IMR-90 (cell line): ENCODE measurements at regions not wholly inside any gene's neighbourhood (a gene's known extent, or its start where the extent isn't known, plus 50 kb on each side); places are given as distances from the start of the nearest gene placed in this dataset.

Source experiments
- ATAC-seq: fragments of 200-7000 bp; cut with Tn5 transposase; 2 replicates; pipeline ENCODE4 v1.9.1; 2020; ENCODE audit warnings: low read depth, mild to moderate bottlenecking, moderate library complexity
- BruUV-seq: library from RNA; stranded (reverse); fragments of 400-500 nt; replicated peaks from 2 replicates; lab custom pipeline; 2021; lab: Mats Ljungman, UMichigan
- CTCF ChIA-PET: fragments of 300-600 bp; formaldehyde crosslinking; extraction: SDS; loops from one replicate; lab custom pipeline; 2021; ENCODE audit warnings: antibody characterized with exemption; lab: Yijun Ruan, JAX
- POLR2A ChIA-PET: fragments of 300-600 bp; sonication (Branson Sonifier 250); formaldehyde crosslinking; loops from one replicate; lab custom pipeline; 2022; ENCODE audit warnings: antibody characterized with exemption; ENCODE audit not compliant: unreplicated experiment; lab: Charles Lee
- DNase-seq: peaks from one replicate; pipeline ENCODE4 v3.0.0; 2013
- H2AFZ ChIP-seq: replicated peaks from 2 replicates; pipeline ENCODE3; 2013; ENCODE audit warnings: low read length, mild to moderate bottlenecking; ENCODE audit not compliant: poor library complexity
- H2AK5ac ChIP-seq: 2 replicates; pipeline ENCODE4 v1.6.1; 2013; ENCODE audit warnings: low read depth, low read length, inconsistent platforms
- H2AK9ac ChIP-seq: replicated peaks from 2 replicates; pipeline ENCODE3; 2013; ENCODE audit warnings: mild to moderate bottlenecking, low read depth, low read length, moderate library complexity; ENCODE audit not compliant: poor library complexity
- H2BK120ac ChIP-seq: 2 replicates; pipeline ENCODE4 v1.6.1; 2013; ENCODE audit warnings: low read depth, low read length, inconsistent platforms
- H2BK15ac ChIP-seq: 3 replicates; pipeline ENCODE4 v1.6.1; 2013; ENCODE audit warnings: low read depth, low read length, inconsistent platforms
- H2BK20ac ChIP-seq: 2 replicates; pipeline ENCODE4 v1.6.1; 2013; ENCODE audit warnings: low read depth, mild to moderate bottlenecking, inconsistent platforms, low read length, moderate library complexity
- H2BK5ac ChIP-seq: 2 replicates; pipeline ENCODE4 v1.6.1; 2013; ENCODE audit warnings: mild to moderate bottlenecking, low read depth, low read length, inconsistent platforms; ENCODE audit not compliant: poor library complexity, severe bottlenecking
- H3K14ac ChIP-seq: replicated peaks from 2 replicates; pipeline ENCODE4 v1.6.1; 2013; ENCODE audit warnings: low read depth, low read length, inconsistent platforms
- H3K18ac ChIP-seq: 2 replicates; pipeline ENCODE4 v1.6.1; 2013; ENCODE audit warnings: low read depth, low read length, control low read depth
- H3K23ac ChIP-seq: 2 replicates; pipeline ENCODE4 v1.6.1; 2013; ENCODE audit warnings: low read depth, low read length, inconsistent platforms
- H3K27ac ChIP-seq: 2 replicates; pipeline ENCODE4 v1.5.1; 2013; ENCODE audit warnings: mild to moderate bottlenecking, control low read depth, low read length; ENCODE audit not compliant: insufficient read depth
- H3K27me3 ChIP-seq: 2 replicates; pipeline ENCODE4 v1.6.1; 2013; ENCODE audit warnings: low read length; ENCODE audit not compliant: control insufficient read depth, insufficient read depth
- H3K36me3 ChIP-seq: 2 replicates; pipeline ENCODE4 v1.6.1; 2013; ENCODE audit warnings: low read length, mixed read lengths; ENCODE audit not compliant: control insufficient read depth, insufficient read depth
- H3K4ac ChIP-seq: 2 replicates; pipeline ENCODE4 v1.6.1; 2013; ENCODE audit warnings: low read depth, low read length, inconsistent platforms
- H3K4me1 ChIP-seq: 2 replicates; pipeline ENCODE4 v1.6.1; 2013; ENCODE audit warnings: low read length, mixed read lengths; ENCODE audit not compliant: control insufficient read depth, insufficient read depth
- H3K4me2 ChIP-seq: 2 replicates; pipeline ENCODE4 v1.6.1; 2013; ENCODE audit warnings: low read depth, mild to moderate bottlenecking, control low read depth, low read length, moderate library complexity
- H3K4me3 ChIP-seq: 2 replicates; pipeline ENCODE4 v1.5.1; 2013; ENCODE audit warnings: low read depth, mild to moderate bottlenecking, control low read depth, low read length, moderate library complexity; ENCODE audit not compliant: insufficient read depth
- H3K56ac ChIP-seq: 2 replicates; pipeline ENCODE4 v1.6.1; 2013; ENCODE audit warnings: low read length, inconsistent platforms; ENCODE audit not compliant: insufficient read depth; ENCODE audit errors: extremely low read depth
- H3K79me1 ChIP-seq, 2 experiments: 2 replicates each; pipeline ENCODE4 v1.6.1; 2013; ENCODE audit warnings: low read length in 2 of 2, inconsistent platforms in 1 of 2, low read depth in 1 of 2
- H3K9ac ChIP-seq: 2 replicates; pipeline ENCODE4 v1.6.1; 2013; ENCODE audit warnings: low read depth, low read length, control low read depth
- H3K9me1 ChIP-seq: 2 replicates; pipeline ENCODE4 v1.6.1; 2013; ENCODE audit warnings: low read length, inconsistent platforms; ENCODE audit not compliant: insufficient read depth
- H3K9me3 ChIP-seq: 2 replicates; pipeline ENCODE4 v1.6.1; 2013; ENCODE audit warnings: low read length; ENCODE audit not compliant: control insufficient read depth, insufficient read depth
- H4K20me1 ChIP-seq: 2 replicates; pipeline ENCODE4 v1.6.1; 2013; ENCODE audit warnings: low read length, inconsistent platforms; ENCODE audit not compliant: insufficient read depth
- H4K5ac ChIP-seq: 2 replicates; pipeline ENCODE4 v1.6.1; 2013; ENCODE audit warnings: mild to moderate bottlenecking, low read depth, low read length, control low read depth
- H4K8ac ChIP-seq, 2 experiments: 2 replicates each; pipeline ENCODE4 v1.6.1; 2013; ENCODE audit warnings: low read depth in 2 of 2, low read length in 2 of 2, control low read depth in 1 of 2, inconsistent platforms in 1 of 2
- H4K91ac ChIP-seq: 2 replicates; pipeline ENCODE4 v1.6.1; 2013; ENCODE audit warnings: low read depth, low read length, inconsistent platforms; ENCODE audit not compliant: insufficient read depth
- BHLHE40 ChIP-seq: fragments of 150-350 bp; IDR thresholded peaks from 2 replicates; pipeline ENCODE4 v1.6.1; 2016; ENCODE audit warnings: mild to moderate bottlenecking, low read depth, low read length
- CEBPB ChIP-seq: IDR thresholded peaks from 2 replicates; pipeline ENCODE4 v1.6.1; 2012; ENCODE audit warnings: low read depth, low read length, improper control_type of control experiment
- FOS ChIP-seq: fragments of 150-350 bp; IDR thresholded peaks from 2 replicates; pipeline ENCODE4 v1.6.1; 2016; ENCODE audit warnings: low read depth, low read length
- MAZ ChIP-seq: IDR thresholded peaks from 2 replicates; pipeline ENCODE4 v1.6.1; 2012; ENCODE audit warnings: low read depth, mild to moderate bottlenecking, low read length, improper control_type of control experiment, moderate library complexity, borderline replicate concordance
- RAD21 ChIP-seq: IDR thresholded peaks from 2 replicates; pipeline ENCODE4 v1.6.1; 2012; ENCODE audit warnings: low read length, improper control_type of control experiment
- WGBS, 2 experiments: methylation state at CpG; one replicate each; pipeline versions ENCODE4 v1.1.5 to v1.1.7; 2013; ENCODE audit warnings: missing lambda C conversion rate in 2 of 2; ENCODE audit not compliant: insufficient read length in 1 of 2; ENCODE audit errors: extremely low coverage in 2 of 2; 5-methylcytosine and 5-hydroxymethylcytosine counted together
- dilution Hi-C: fragments of 300-500 bp; cut with HindIII; formaldehyde crosslinking; loops from one replicate; pipeline ENCODE4 v1.14.3; 2018; ENCODE audit warnings: low sequenced_read_pairs; ENCODE audit not compliant: unreplicated experiment
- in situ Hi-C: fragments of 300-500 bp; cut with MboI; formaldehyde crosslinking; loops from 3 replicates; pipeline ENCODE4 v1.14.3; 2019; ENCODE audit warnings: low sequenced_read_pairs, inconsistent platforms, mixed read lengths
- intact Hi-C: fragments of 100-400 bp; cut with micrococcal nuclease; formaldehyde crosslinking; loops from 2 replicates; pipeline ENCODE4 v1.10.0; 2022
- TF ChIP-seq, protein P1 (sequence below): conservative IDR thresholded peaks from 2 replicates; pipeline ENCODE4 v1.5.1; 2012; ENCODE audit warnings: mild to moderate bottlenecking, low read depth, low read length, improper control_type of control experiment
- TF ChIP-seq, protein P2 (sequence below): fragments of 150-350 bp; IDR thresholded peaks from 2 replicates; pipeline ENCODE4 v1.6.1; 2017; ENCODE audit warnings: mild to moderate bottlenecking, antibody characterized with exemption, low read length, low read depth

DNA sequence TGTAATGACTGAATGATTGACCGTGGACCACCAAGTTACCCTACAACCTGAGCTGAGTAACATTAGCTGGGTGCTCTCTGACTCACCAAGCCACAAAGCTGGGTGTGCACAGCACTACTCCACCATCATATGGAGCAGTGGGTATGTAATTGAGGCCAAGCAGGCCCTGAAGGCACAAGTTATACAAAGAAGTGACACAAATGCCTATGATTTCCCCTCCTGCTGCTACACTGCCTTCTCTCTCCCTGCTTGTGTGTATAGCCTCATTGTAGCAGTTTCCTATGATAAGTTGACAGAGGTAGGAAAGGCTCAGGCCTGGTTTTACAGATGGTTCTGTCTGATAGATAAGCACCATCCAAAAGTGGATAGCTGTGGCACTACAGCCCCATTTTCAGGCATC is 1327.2 kb upstream of the DDX18 start:
- TF ChIP-seq RAD21 (no peak), MAZ (no peak), BHLHE40 (no peak), FOS (no peak), CEBPB (no peak)
- TF ChIP-seq, protein P1, sequence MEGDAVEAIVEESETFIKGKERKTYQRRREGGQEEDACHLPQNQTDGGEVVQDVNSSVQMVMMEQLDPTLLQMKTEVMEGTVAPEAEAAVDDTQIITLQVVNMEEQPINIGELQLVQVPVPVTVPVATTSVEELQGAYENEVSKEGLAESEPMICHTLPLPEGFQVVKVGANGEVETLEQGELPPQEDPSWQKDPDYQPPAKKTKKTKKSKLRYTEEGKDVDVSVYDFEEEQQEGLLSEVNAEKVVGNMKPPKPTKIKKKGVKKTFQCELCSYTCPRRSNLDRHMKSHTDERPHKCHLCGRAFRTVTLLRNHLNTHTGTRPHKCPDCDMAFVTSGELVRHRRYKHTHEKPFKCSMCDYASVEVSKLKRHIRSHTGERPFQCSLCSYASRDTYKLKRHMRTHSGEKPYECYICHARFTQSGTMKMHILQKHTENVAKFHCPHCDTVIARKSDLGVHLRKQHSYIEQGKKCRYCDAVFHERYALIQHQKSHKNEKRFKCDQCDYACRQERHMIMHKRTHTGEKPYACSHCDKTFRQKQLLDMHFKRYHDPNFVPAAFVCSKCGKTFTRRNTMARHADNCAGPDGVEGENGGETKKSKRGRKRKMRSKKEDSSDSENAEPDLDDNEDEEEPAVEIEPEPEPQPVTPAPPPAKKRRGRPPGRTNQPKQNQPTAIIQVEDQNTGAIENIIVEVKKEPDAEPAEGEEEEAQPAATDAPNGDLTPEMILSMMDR, result no peak
- TF ChIP-seq, protein P2, sequence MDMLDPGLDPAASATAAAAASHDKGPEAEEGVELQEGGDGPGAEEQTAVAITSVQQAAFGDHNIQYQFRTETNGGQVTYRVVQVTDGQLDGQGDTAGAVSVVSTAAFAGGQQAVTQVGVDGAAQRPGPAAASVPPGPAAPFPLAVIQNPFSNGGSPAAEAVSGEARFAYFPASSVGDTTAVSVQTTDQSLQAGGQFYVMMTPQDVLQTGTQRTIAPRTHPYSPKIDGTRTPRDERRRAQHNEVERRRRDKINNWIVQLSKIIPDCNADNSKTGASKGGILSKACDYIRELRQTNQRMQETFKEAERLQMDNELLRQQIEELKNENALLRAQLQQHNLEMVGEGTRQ, result no peak
- in situ Hi-C loops, result no loop called here
- Histone ChIP-seq H3K4me3 (no peak overlapping the region), H2BK120ac (no peak overlapping the region), H3K9me3 (peaks cover 22% of the 10 kb centered on the region), H2BK15ac (no peak overlapping the region), H3K27ac (no peak overlapping the region), H4K20me1 (no peaks in the 10 kb centered on the region), H3K56ac (no peak overlapping the region), H4K5ac (no peak overlapping the region), H3K9me1 (no peaks in the 10 kb centered on the region), H3K4me2 (no peak overlapping the region), H3K79me1 (no peaks in the 10 kb centered on the region), H3K9ac (no peak overlapping the region), H3K27me3 (no peaks in the 10 kb centered on the region), H3K18ac (no peak overlapping the region), H4K8ac (no peak overlapping the region), H3K23ac (no peak overlapping the region), H3K36me3 (no peaks in the 10 kb centered on the region), H2AFZ (no peak overlapping the region), H2AK5ac (no peak overlapping the region), H2AK9ac (no peak overlapping the region), H2BK20ac (no peak overlapping the region), H4K91ac (no peak overlapping the region), H3K4ac (no peak overlapping the region), H2BK5ac (no peak overlapping the region), H3K4me1 (no peaks in the 10 kb centered on the region), H3K14ac (no peak overlapping the region)
- no TSS peak for BruUV-seq
- no peak for DNase-seq
- no peak for ATAC-seq
- intact Hi-C loops, result no loop called here
- ChIA-PET POLR2A (no interaction called here), CTCF (no interaction called here)
- dilution Hi-C loops, result no loop called here
- WGBS, 2 experiments, result no CpG with 5 or more reads among the region's 1 CpG
